PC-3 (cell line): ENCODE measurements at regions not wholly inside any gene's neighbourhood (a gene's known extent, or its start where the extent isn't known, plus 50 kb on each side); places are given as distances from the start of the nearest gene placed in this dataset.

Experiments used
- ATAC-seq: fragments of 200-7000 bp; cut with Tn5 transposase; 2 replicates; pipeline ENCODE4 v1.9.1; 2020; ENCODE audit warnings: mild to moderate bottlenecking, moderate library complexity
- BruUV-seq: library from RNA; stranded (reverse); fragments of 400-500 nt; replicated peaks from 2 replicates; lab custom pipeline; 2021; lab: Mats Ljungman, UMichigan
- CTCF ChIA-PET: fragments of 300-600 bp; sonication (Branson Sonifier 250); formaldehyde crosslinking; loops from one replicate; lab custom pipeline; 2022; ENCODE audit warnings: antibody characterized with exemption; lab: Charles Lee
- POLR2A ChIA-PET: fragments of 300-600 bp; sonication (Branson Sonifier 250); formaldehyde crosslinking; loops from one replicate; lab custom pipeline; 2022; ENCODE audit warnings: antibody characterized with exemption; ENCODE audit not compliant: unreplicated experiment; lab: Charles Lee
- DNase-seq: peaks from one replicate; pipeline ENCODE4 v3.0.0-alpha.2; 2015
- H2AFZ ChIP-seq: fragments of 300-600 bp; sonication (generic); 2 replicates; pipeline ENCODE4 v1.6.0; 2016; ENCODE audit warnings: antibody characterized with exemption, low read length
- H3F3A ChIP-seq: fragments of 300-600 bp; sonication (generic); one replicate; pipeline ENCODE4 v1.6.0; 2017; ENCODE audit warnings: antibody characterized with exemption, low read length, control low read depth, mild to moderate bottlenecking; ENCODE audit not compliant: unreplicated experiment
- H3K27ac ChIP-seq: fragments of 300-600 bp; sonication (generic); 2 replicates; pipeline ENCODE4 v1.5.1; 2016; ENCODE audit warnings: mild to moderate bottlenecking, low read length
- H3K27me3 ChIP-seq: fragments of 300-600 bp; sonication (generic); 2 replicates; pipeline ENCODE4 v1.6.1; 2016; ENCODE audit warnings: low read length, mixed read lengths
- H3K36me3 ChIP-seq: fragments of 300-600 bp; sonication (generic); 2 replicates; pipeline ENCODE4 v1.6.1; 2016; ENCODE audit warnings: low read depth, mixed run types, low read length, mixed read lengths
- H3K4me1 ChIP-seq: fragments of 300-600 bp; sonication (generic); 2 replicates; pipeline ENCODE4 v1.5.1; 2016; ENCODE audit warnings: low read length; ENCODE audit not compliant: insufficient read depth
- H3K4me2 ChIP-seq: fragments of 300-600 bp; sonication (generic); 2 replicates; pipeline ENCODE4 v1.6.0; 2016; ENCODE audit warnings: low read length
- H3K4me3 ChIP-seq: fragments of 300-600 bp; sonication (generic); 2 replicates; pipeline ENCODE4 v1.5.1; 2016; ENCODE audit warnings: mild to moderate bottlenecking, low read length, mixed read lengths
- H3K79me2 ChIP-seq: fragments of 300-600 bp; sonication (generic); 2 replicates; pipeline ENCODE4 v1.6.1; 2017; ENCODE audit warnings: low read length, mixed read lengths
- H3K9ac ChIP-seq: fragments of 300-600 bp; sonication (generic); 2 replicates; pipeline ENCODE4 v1.6.0; 2016; ENCODE audit warnings: mild to moderate bottlenecking, low read length
- H3K9me2 ChIP-seq: fragments of 300-600 bp; sonication (generic); replicated peaks from 2 replicates; pipeline ENCODE4 v1.6.1; 2016; ENCODE audit warnings: mixed run types, low read length, mixed read lengths
- H3K9me3 ChIP-seq: fragments of 300-600 bp; sonication (generic); 2 replicates; pipeline ENCODE4 v1.6.1; 2016; ENCODE audit warnings: low read length, mixed read lengths
- H4K20me1 ChIP-seq: fragments of 300-600 bp; sonication (generic); 2 replicates; pipeline ENCODE4 v1.6.1; 2016; ENCODE audit warnings: low read length, mixed read lengths
- EZH2 ChIP-seq: fragments of 300-600 bp; sonication (generic); IDR thresholded peaks from one replicate; pipeline ENCODE4 v1.6.1; 2017; ENCODE audit warnings: antibody characterized with exemption, mild to moderate bottlenecking, low read length; ENCODE audit not compliant: unreplicated experiment
- EZH2phosphoT487 ChIP-seq: fragments of 300-600 bp; sonication (generic); IDR thresholded peaks from 2 replicates; pipeline ENCODE4 v1.6.1; 2018; ENCODE audit warnings: mild to moderate bottlenecking, antibody characterized with exemption, low read length, borderline replicate concordance
- intact Hi-C: fragments of 100-400 bp; cut with micrococcal nuclease; formaldehyde crosslinking; loops from 2 replicates; pipeline ENCODE4 v1.9.0; 2023
- TF ChIP-seq, protein P1 (sequence below): fragments of 300-600 bp; sonication (generic); conservative IDR thresholded peaks from 2 replicates; pipeline ENCODE4 v1.5.1; 2017; ENCODE audit warnings: antibody characterized with exemption, low read depth, mild to moderate bottlenecking, low read length

- H2AFZ ChIP-seq, result no peak overlapping the region
- H3K36me3 ChIP-seq, result no peaks in the 10 kb centered on the region
- DNase-seq (peak; percentile 40), ATAC-seq (no peak)
- H3F3A ChIP-seq, result no peaks in the 10 kb centered on the region
- intact Hi-C loops, result no loop called here
- H3K9me2 ChIP-seq, result no peaks in the 10 kb centered on the region
- CTCF ChIA-PET, result no interaction called here
- H3K9ac ChIP-seq, result no peak overlapping the region
- H3K4me1 ChIP-seq, result no peaks in the 10 kb centered on the region
- POLR2A ChIA-PET, result no interaction called here
- H3K9me3 ChIP-seq, result no peaks in the 10 kb centered on the region
- H4K20me1 ChIP-seq, result no peaks in the 10 kb centered on the region
- H3K79me2 ChIP-seq, result no peaks in the 10 kb centered on the region
- no peak overlapping the region for H3K27ac ChIP-seq
- H3K27me3 ChIP-seq, result peaks cover 68% of the 10 kb centered on the region
- no peak overlapping the region for H3K4me2 ChIP-seq
- BruUV-seq, result no TSS peak
- no peak for TF ChIP-seq EZH2phosphoT487
- TF ChIP-seq EZH2, result no peak
- TF ChIP-seq, protein P1, sequence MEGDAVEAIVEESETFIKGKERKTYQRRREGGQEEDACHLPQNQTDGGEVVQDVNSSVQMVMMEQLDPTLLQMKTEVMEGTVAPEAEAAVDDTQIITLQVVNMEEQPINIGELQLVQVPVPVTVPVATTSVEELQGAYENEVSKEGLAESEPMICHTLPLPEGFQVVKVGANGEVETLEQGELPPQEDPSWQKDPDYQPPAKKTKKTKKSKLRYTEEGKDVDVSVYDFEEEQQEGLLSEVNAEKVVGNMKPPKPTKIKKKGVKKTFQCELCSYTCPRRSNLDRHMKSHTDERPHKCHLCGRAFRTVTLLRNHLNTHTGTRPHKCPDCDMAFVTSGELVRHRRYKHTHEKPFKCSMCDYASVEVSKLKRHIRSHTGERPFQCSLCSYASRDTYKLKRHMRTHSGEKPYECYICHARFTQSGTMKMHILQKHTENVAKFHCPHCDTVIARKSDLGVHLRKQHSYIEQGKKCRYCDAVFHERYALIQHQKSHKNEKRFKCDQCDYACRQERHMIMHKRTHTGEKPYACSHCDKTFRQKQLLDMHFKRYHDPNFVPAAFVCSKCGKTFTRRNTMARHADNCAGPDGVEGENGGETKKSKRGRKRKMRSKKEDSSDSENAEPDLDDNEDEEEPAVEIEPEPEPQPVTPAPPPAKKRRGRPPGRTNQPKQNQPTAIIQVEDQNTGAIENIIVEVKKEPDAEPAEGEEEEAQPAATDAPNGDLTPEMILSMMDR, result no peak
- H3K4me3 ChIP-seq, result no peak overlapping the region
Measured at GRCh38 chr14:58815161-58815701, 177.5 kb downstream of the DACT1 start.

DNA sequence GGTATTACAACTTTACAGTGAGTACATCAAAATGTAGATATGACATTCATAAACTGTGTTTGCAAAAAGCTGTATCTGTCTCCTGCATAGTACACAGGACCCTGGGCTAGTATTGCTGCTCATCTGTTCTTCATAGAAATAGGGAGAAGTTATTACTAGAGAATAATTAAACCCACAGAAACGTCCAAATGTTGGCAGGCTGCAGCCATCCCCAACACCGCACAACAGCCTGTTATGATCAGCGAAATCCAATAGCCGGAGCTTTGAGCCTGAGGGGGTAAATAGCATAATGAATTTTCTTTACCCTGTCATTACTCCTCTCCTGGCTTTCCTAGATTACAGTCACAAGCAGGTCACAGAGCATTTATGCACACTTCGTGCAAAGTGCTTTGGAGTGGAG lies 178.0 kb downstream of the DACT1 start:
- Histone ChIP-seq H3K27ac (no peak overlapping the region), H3K9me3 (no peaks in the 10 kb centered on the region), H3K36me3 (no peaks in the 10 kb centered on the region), H3K9ac (no peak overlapping the region), H3K27me3 (peaks cover 67% of the 10 kb centered on the region), H3K9me2 (no peaks in the 10 kb centered on the region), H3K79me2 (no peaks in the 10 kb centered on the region), H3K4me3 (no peak overlapping the region), H4K20me1 (no peaks in the 10 kb centered on the region), H2AFZ (no peak overlapping the region), H3F3A (no peaks in the 10 kb centered on the region), H3K4me2 (no peak overlapping the region), H3K4me1 (no peaks in the 10 kb centered on the region)
- ChIA-PET POLR2A (no interaction called here), CTCF (no interaction called here)
- ATAC-seq, result no peak
- intact Hi-C loops, result no loop called here
- no TSS peak for BruUV-seq
- TF ChIP-seq EZH2phosphoT487 (no peak), EZH2 (no peak)
- TF ChIP-seq, protein P1, result no peak
- no peak for DNase-seq

- BruUV-seq, result no TSS peak
- Histone ChIP-seq H3K79me2 (no peaks in the 10 kb centered on the region), H3F3A (no peaks in the 10 kb centered on the region), H3K9me2 (no peaks in the 10 kb centered on the region), H3K27ac (no peak overlapping the region), H3K9me3 (no peaks in the 10 kb centered on the region), H3K4me1 (no peaks in the 10 kb centered on the region), H3K4me3 (no peak overlapping the region), H3K4me2 (no peak overlapping the region), H4K20me1 (no peaks in the 10 kb centered on the region), H2AFZ (no peak overlapping the region), H3K9ac (no peak overlapping the region), H3K36me3 (no peaks in the 10 kb centered on the region), H3K27me3 (peaks cover 59% of the 10 kb centered on the region)
- ChIA-PET POLR2A (no interaction called here), CTCF (no interaction called here)
- DNase-seq (no peak), ATAC-seq (no peak)
- intact Hi-C loops, result no loop called here
- TF ChIP-seq EZH2 (no peak), EZH2phosphoT487 (no peak)
- TF ChIP-seq, protein P1, result no peak
Measured at GRCh38 chr14:58816416-58817115, 178.8 kb downstream of the DACT1 start.
